Astrocyte (in vitro differentiated cells and primary cell): ENCODE measurements at regions not wholly inside any gene's neighbourhood (a gene's known extent, or its start where the extent isn't known, plus 50 kb on each side); places are given as distances from the start of the nearest gene placed in this dataset.

Experiments
- DNase-seq: peaks from one replicate; pipeline ENCODE4 v3.0.0-alpha.2; 2010; ENCODE audit warnings: low read depth
- FAIRE-seq: peaks from 2 replicates; lab custom pipeline; 2011; peaks lifted over from hg19 to GRCh38; lab: Jason Lieb, UNC
- H2AFZ ChIP-seq: 2 replicates; pipeline ENCODE4 v1.6.0; 2012; ENCODE audit warnings: low read depth, low read length, inconsistent platforms
- H3K27ac ChIP-seq: 2 replicates; pipeline ENCODE4 v1.5.1; 2011; ENCODE audit warnings: low read depth, low read length, inconsistent platforms
- H3K27me3 ChIP-seq: 2 replicates; pipeline ENCODE4 v1.6.0; 2011; ENCODE audit warnings: low read length, inconsistent platforms; ENCODE audit not compliant: insufficient read depth
- H3K36me3 ChIP-seq: 2 replicates; pipeline ENCODE4 v1.5.1; 2011; ENCODE audit warnings: low read length, inconsistent platforms; ENCODE audit not compliant: insufficient read depth
- H3K4me1 ChIP-seq: 2 replicates; pipeline ENCODE4 v1.5.1; 2011; ENCODE audit warnings: low read length, inconsistent platforms; ENCODE audit not compliant: insufficient read depth
- H3K4me2 ChIP-seq: 2 replicates; pipeline ENCODE4 v1.6.0; 2012; ENCODE audit warnings: low read length, inconsistent platforms
- H3K4me3 ChIP-seq: 2 replicates; pipeline ENCODE4 v1.5.1; 2011; ENCODE audit warnings: low read depth, mild to moderate bottlenecking, low read length, inconsistent platforms; ENCODE audit not compliant: insufficient read depth
- H3K79me2 ChIP-seq: 2 replicates; pipeline ENCODE4 v1.6.0; 2012; ENCODE audit warnings: mild to moderate bottlenecking, low read length, inconsistent platforms; ENCODE audit not compliant: insufficient read depth
- H3K9ac ChIP-seq: 2 replicates; pipeline ENCODE4 v1.6.0; 2012; ENCODE audit warnings: mild to moderate bottlenecking, low read length, inconsistent platforms
- H3K9me3 ChIP-seq: 2 replicates; pipeline ENCODE4 v1.5.1; 2012; ENCODE audit warnings: low read depth, mild to moderate bottlenecking, low read length, inconsistent platforms; ENCODE audit not compliant: insufficient read depth
- H4K20me1 ChIP-seq: 2 replicates; pipeline ENCODE4 v1.6.0; 2012; ENCODE audit warnings: low read length, inconsistent platforms; ENCODE audit not compliant: insufficient read depth
- H3K27ac Mint-ChIP-seq: one replicate; pipeline ENCODE4 v1.8.0; 2021; ENCODE audit warnings: mild to moderate bottlenecking, mixed read lengths; ENCODE audit not compliant: unreplicated experiment
- H3K27me3 Mint-ChIP-seq: one replicate; pipeline ENCODE4 v1.8.0; 2021; ENCODE audit warnings: low read depth, mixed read lengths; ENCODE audit not compliant: unreplicated experiment
- H3K36me3 Mint-ChIP-seq: one replicate; pipeline ENCODE4 v1.8.0; 2021; ENCODE audit warnings: low read depth, mixed read lengths; ENCODE audit not compliant: unreplicated experiment
- H3K4me1 Mint-ChIP-seq: one replicate; pipeline ENCODE4 v1.8.0; 2021; ENCODE audit warnings: low read depth, mixed read lengths; ENCODE audit not compliant: unreplicated experiment
- H3K4me3 Mint-ChIP-seq: one replicate; pipeline ENCODE4 v1.8.0; 2021; ENCODE audit warnings: mild to moderate bottlenecking, moderate library complexity, mixed read lengths; ENCODE audit not compliant: unreplicated experiment
- H3K9me3 Mint-ChIP-seq: one replicate; pipeline ENCODE4 v1.8.0; 2021; ENCODE audit warnings: mild to moderate bottlenecking, mixed read lengths; ENCODE audit not compliant: unreplicated experiment
- CTCF ChIP-seq: IDR thresholded peaks from 2 replicates; pipeline ENCODE4 v1.5.1; 2011; ENCODE audit warnings: low read depth, mild to moderate bottlenecking, inconsistent platforms, low read length, moderate library complexity; ENCODE audit not compliant: insufficient read depth
- EZH2 ChIP-seq: IDR thresholded peaks from 2 replicates; pipeline ENCODE4 v1.6.1; 2012; ENCODE audit warnings: mild to moderate bottlenecking, low read length, inconsistent platforms; ENCODE audit not compliant: insufficient read depth

GRCh38 chr6:167554854-167555253, 230.0 kb downstream of the TTLL2 start:
- H3K4me2 ChIP-seq = no peak overlapping the region
- H3K9me3 ChIP-seq = no peaks in the 10 kb centered on the region
- H3K27me3 Mint-ChIP-seq = peaks cover 18% of the 10 kb centered on the region
- H3K36me3 ChIP-seq = no peaks in the 10 kb centered on the region
- TF ChIP-seq EZH2 (no peak), CTCF (no peak)
- no peak for FAIRE-seq
- H4K20me1 ChIP-seq = no peaks in the 10 kb centered on the region
- H3K9me3 Mint-ChIP-seq = peaks cover 17% of the 10 kb centered on the region
- H3K27ac ChIP-seq = no peak overlapping the region
- no peak overlapping the region for H3K27ac Mint-ChIP-seq
- peaks cover 11% of the 10 kb centered on the region for H3K4me1 Mint-ChIP-seq
- H3K4me1 ChIP-seq = peaks cover 2% of the 10 kb centered on the region
- H3K79me2 ChIP-seq = no peaks in the 10 kb centered on the region
- no peak for DNase-seq
- H3K4me3 Mint-ChIP-seq = no peak overlapping the region
- no peak overlapping the region for H2AFZ ChIP-seq
- peaks cover 3% of the 10 kb centered on the region for H3K36me3 Mint-ChIP-seq
- H3K27me3 ChIP-seq = peaks cover under 1% of the 10 kb centered on the region
- H3K9ac ChIP-seq = no peak overlapping the region
- H3K4me3 ChIP-seq = no peak overlapping the region

GRCh38 chr6:167555836-167556235, 230.9 kb downstream of the TTLL2 start:
- peaks cover 11% of the 10 kb centered on the region for H3K4me1 Mint-ChIP-seq
- no peak for FAIRE-seq

More at GRCh38 chr6:167555836-167556235, 230.9 kb downstream of the TTLL2 start:
- Histone ChIP-seq H3K36me3 (no peaks in the 10 kb centered on the region), H3K4me3 (no peak overlapping the region), H2AFZ (no peak overlapping the region), H3K9ac (no peak overlapping the region), H3K27me3 (no peaks in the 10 kb centered on the region), H3K79me2 (no peaks in the 10 kb centered on the region), H3K9me3 (no peaks in the 10 kb centered on the region), H4K20me1 (no peaks in the 10 kb centered on the region), H3K27ac (no peak overlapping the region), H3K4me2 (no peak overlapping the region), H3K4me1 (peaks cover 2% of the 10 kb centered on the region)
- no peak for DNase-seq
- Mint-ChIP-seq H3K4me3 (no peak overlapping the region), H3K27ac (no peak overlapping the region), H3K36me3 (peaks cover 3% of the 10 kb centered on the region), H3K9me3 (peaks cover 17% of the 10 kb centered on the region), H3K27me3 (peaks cover 19% of the 10 kb centered on the region)
- TF ChIP-seq CTCF (no peak), EZH2 (no peak)
